KMS-11 (cell line): ENCODE measurements at regions not wholly inside any gene's neighbourhood (a gene's known extent, or its start where the extent isn't known, plus 50 kb on each side); places are given as distances from the start of the nearest gene placed in this dataset.
A peak's percentile ranks its signal among the peaks of the same experiment; 100 is the strongest.

ENCODE experiments used
- H2AFZ ChIP-seq: fragments of 200-600 bp; sonication (generic); 2 replicates; pipeline ENCODE4 v1.6.1; 2016; ENCODE audit warnings: antibody characterized with exemption, mixed run types, low read depth
- H3K27ac ChIP-seq: fragments of 200-600 bp; sonication (generic); 2 replicates; pipeline ENCODE4 v1.6.1; 2016; ENCODE audit warnings: mild to moderate bottlenecking, mixed run types
- H3K27me3 ChIP-seq: fragments of 200-600 bp; sonication (generic); 2 replicates; pipeline ENCODE4 v1.6.1; 2017; ENCODE audit warnings: mild to moderate bottlenecking, low read depth, mixed run types, moderate library complexity; ENCODE audit not compliant: insufficient read depth
- H3K36me3 ChIP-seq: fragments of 200-600 bp; sonication (generic); 2 replicates; pipeline ENCODE4 v1.6.1; 2017; ENCODE audit warnings: mild to moderate bottlenecking, mixed run types; ENCODE audit not compliant: insufficient read depth
- H3K4me1 ChIP-seq: fragments of 200-600 bp; sonication (generic); 2 replicates; pipeline ENCODE4 v1.6.1; 2016; ENCODE audit warnings: mild to moderate bottlenecking, low read depth, mixed run types; ENCODE audit not compliant: poor library complexity, severe bottlenecking
- H3K4me2 ChIP-seq: fragments of 200-600 bp; sonication (generic); 2 replicates; pipeline ENCODE4 v1.7.0; 2016; ENCODE audit warnings: mild to moderate bottlenecking, mixed run types
- H3K4me3 ChIP-seq: fragments of 200-600 bp; sonication (generic); IDR thresholded peaks from 2 replicates; pipeline ENCODE4 v1.6.1; 2017; ENCODE audit warnings: low read depth, low read length, mixed read lengths; ENCODE audit not compliant: insufficient read depth
- H3K79me2 ChIP-seq: fragments of 200-600 bp; sonication (generic); 2 replicates; pipeline ENCODE4 v1.6.1; 2016; ENCODE audit warnings: low read depth, mixed run types; ENCODE audit not compliant: insufficient read depth
- H3K9ac ChIP-seq: fragments of 200-600 bp; sonication (generic); 2 replicates; pipeline ENCODE4 v1.6.1; 2016; ENCODE audit warnings: mild to moderate bottlenecking, mixed run types
- H4K20me1 ChIP-seq: fragments of 200-600 bp; sonication (generic); 2 replicates; pipeline ENCODE4 v1.6.1; 2016; ENCODE audit warnings: mild to moderate bottlenecking, mixed run types; ENCODE audit not compliant: insufficient read depth
- CTCF ChIP-seq: fragments of 200-600 bp; sonication (generic); conservative IDR thresholded peaks from 2 replicates; pipeline ENCODE4 v1.6.1; 2017; ENCODE audit warnings: low read depth, mild to moderate bottlenecking, antibody characterized with exemption, low read length, moderate library complexity, mixed read lengths

GRCh38 chr11:47918370-47918690, 62.0 kb upstream of the PTPRJ start:
- H3K4me3 ChIP-seq: no peak overlapping the region
- no peak for TF ChIP-seq CTCF
- H2AFZ ChIP-seq: peak overlapping the region; percentile 46; the same call in 1 of the 2 replicates
- no peaks in the 10 kb centered on the region for H3K27me3 ChIP-seq
- H3K4me1 ChIP-seq: peaks cover 44% of the 10 kb centered on the region
- peak overlapping the region; percentile 71; the same call in 1 of the 2 replicates for H3K4me2 ChIP-seq
- no peaks in the 10 kb centered on the region for H3K36me3 ChIP-seq
- H4K20me1 ChIP-seq: no peaks in the 10 kb centered on the region
- H3K9ac ChIP-seq: peak overlapping the region; percentile 19; the same call in 1 of the 2 replicates
- no peaks in the 10 kb centered on the region for H3K79me2 ChIP-seq
- H3K27ac ChIP-seq: peak overlapping the region; percentile 46

DNA sequence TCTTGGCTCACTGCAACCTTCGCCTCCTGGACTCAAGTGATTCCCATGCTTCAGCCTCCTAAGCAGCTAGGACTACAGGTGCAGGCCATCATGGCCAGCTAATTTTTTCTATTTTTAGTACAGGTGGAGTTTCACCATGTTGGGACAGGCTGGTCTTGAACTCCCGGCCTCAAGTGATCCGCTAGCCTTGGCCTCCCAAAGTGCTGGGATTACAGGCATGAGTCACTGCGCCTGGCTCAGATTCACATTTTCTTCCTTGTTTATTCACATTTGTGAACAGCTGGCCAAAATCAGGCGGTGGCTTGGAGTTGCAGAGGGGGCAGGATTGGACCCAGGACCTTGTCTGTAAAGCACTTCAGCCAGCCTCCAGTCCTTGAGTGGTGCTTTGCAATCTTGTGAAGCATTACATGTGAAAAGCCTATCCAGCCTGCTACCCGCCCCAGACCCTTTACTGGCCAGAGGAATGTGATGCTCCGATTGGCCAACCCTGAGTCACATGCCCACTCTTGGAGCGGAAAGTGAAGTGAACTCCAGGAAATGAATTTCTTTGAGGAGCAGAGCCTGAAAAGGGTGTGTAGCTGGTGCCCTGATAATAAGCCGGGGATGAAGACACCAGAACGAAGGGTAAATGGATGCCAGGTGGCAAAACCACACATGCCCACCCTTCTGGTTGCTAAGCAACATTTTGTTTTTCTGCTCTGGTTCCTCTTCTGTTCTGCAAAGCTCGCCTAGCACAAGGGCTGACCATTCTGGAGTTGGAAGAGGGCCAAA, 62.6 kb upstream of the PTPRJ start:
- Histone ChIP-seq H3K27ac (peak overlapping the region; percentile 46; the same call in 1 of the 2 replicates), H3K79me2 (no peaks in the 10 kb centered on the region), H2AFZ (peak overlapping the region; percentile 46; the same call in 1 of the 2 replicates), H3K4me1 (peaks cover 41% of the 10 kb centered on the region), H4K20me1 (no peaks in the 10 kb centered on the region), H3K36me3 (no peaks in the 10 kb centered on the region), H3K9ac (peak overlapping the region; percentile 19; the same call in 1 of the 2 replicates), H3K4me2 (peak overlapping the region; percentile 71; the same call in 1 of the 2 replicates), H3K4me3 (no peak overlapping the region), H3K27me3 (no peaks in the 10 kb centered on the region)
- TF ChIP-seq CTCF: no peak

DNA sequence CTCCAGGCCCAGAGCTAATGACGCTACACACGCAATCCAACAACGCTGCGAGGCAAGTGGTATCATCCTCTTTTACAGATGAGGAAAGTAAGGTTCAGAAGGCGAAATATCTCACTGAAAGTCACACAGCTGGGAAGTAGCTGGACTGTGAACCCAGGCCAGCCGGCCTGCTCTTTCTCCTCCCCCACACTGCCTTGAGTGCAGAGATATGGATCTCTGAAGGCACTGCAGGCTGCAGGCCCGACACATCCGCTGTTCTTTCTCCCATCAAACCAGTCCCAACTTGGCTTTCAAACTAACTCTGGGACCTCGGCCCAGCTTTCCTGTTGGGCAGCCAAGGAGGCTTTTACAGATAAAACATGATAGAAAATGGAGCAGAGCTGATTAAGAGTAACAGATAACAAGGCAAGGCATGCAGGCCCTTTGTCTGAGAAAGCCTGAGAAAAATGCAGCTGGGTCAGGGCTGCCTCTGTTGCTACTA, 64.0 kb upstream of the PTPRJ start:
- Histone ChIP-seq H3K27me3 (no peaks in the 10 kb centered on the region), H2AFZ (no peak overlapping the region), H3K4me1 (peaks cover 40% of the 10 kb centered on the region), H3K27ac (no peak overlapping the region), H3K36me3 (no peaks in the 10 kb centered on the region), H4K20me1 (no peaks in the 10 kb centered on the region), H3K4me3 (no peak overlapping the region), H3K9ac (no peak overlapping the region), H3K4me2 (no peak overlapping the region), H3K79me2 (no peaks in the 10 kb centered on the region)
- no peak for TF ChIP-seq CTCF

GRCh38 chr11:47915783-47916182, 64.6 kb upstream of the PTPRJ start:
- H3K27ac ChIP-seq: no peak overlapping the region
- H3K36me3 ChIP-seq: no peaks in the 10 kb centered on the region
- H3K79me2 ChIP-seq: no peaks in the 10 kb centered on the region
- H3K4me2 ChIP-seq: no peak overlapping the region
- H2AFZ ChIP-seq: no peak overlapping the region
- peaks cover 34% of the 10 kb centered on the region for H3K4me1 ChIP-seq
- no peaks in the 10 kb centered on the region for H3K27me3 ChIP-seq
- no peak overlapping the region for H3K4me3 ChIP-seq
- no peak for TF ChIP-seq CTCF
- H4K20me1 ChIP-seq: no peaks in the 10 kb centered on the region
- no peak overlapping the region for H3K9ac ChIP-seq
